ENCODE measurements at regions not wholly inside any gene's neighbourhood (a gene's known extent, or its start where the extent isn't known, plus 50 kb on each side); places are given as distances from the start of the nearest gene placed in this dataset.
A peak's percentile ranks its signal among the peaks of the same experiment; 100 is the strongest.

GRCh38 chr11:115873813-115874212 is 369.6 kb upstream of the CADM1 start:
- DNase-seq = no peak

GRCh38 chr11:115872416-115872815 is 368.2 kb upstream of the CADM1 start:
- no peak for DNase-seq

GRCh38 chr11:115871161-115871760 is 367.0 kb upstream of the CADM1 start:
- DNase-seq = no peak

- DNase-seq = peak in 1 of 5 donors; percentile 48
These were observed 365.7 kb upstream of the CADM1 start for GRCh38 chr11:115869780-115870431.

GRCh38 chr11:115869131-115869530 is 364.9 kb upstream of the CADM1 start:
- DNase-seq = peak in 1 of 5 donors; percentile 12

- DNase-seq = no peak
These were observed 356.0 kb upstream of the CADM1 start for GRCh38 chr11:115860246-115860645.

- no peak for DNase-seq
These were observed 344.4 kb upstream of the CADM1 start for GRCh38 chr11:115848611-115849010.

- no peak for DNase-seq
These were observed 343.9 kb upstream of the CADM1 start for GRCh38 chr11:115848080-115848479.

- DNase-seq = no peak
These were observed 341.7 kb upstream of the CADM1 start for GRCh38 chr11:115845872-115846271.

GRCh38 chr11:115843685-115844084 is 339.5 kb upstream of the CADM1 start:
- DNase-seq = no peak

- DNase-seq = no peak
These were observed 338.9 kb upstream of the CADM1 start for GRCh38 chr11:115843111-115843510.

GRCh38 chr11:115820026-115820425 is 315.8 kb upstream of the CADM1 start:
- no peak for DNase-seq

GRCh38 chr11:115819014-115819413 is 314.8 kb upstream of the CADM1 start:
- no peak for DNase-seq

- DNase-seq = no peak
These were observed 313.7 kb upstream of the CADM1 start for GRCh38 chr11:115817844-115818468.

GRCh38 chr11:115808351-115808940 is 304.2 kb upstream of the CADM1 start:
- DNase-seq = no peak

GRCh38 chr11:115806056-115806455 is 301.8 kb upstream of the CADM1 start:
- DNase-seq = no peak

- DNase-seq = no peak
These were observed 299.0 kb upstream of the CADM1 start for GRCh38 chr11:115803073-115803740.

- no peak for DNase-seq
These were observed 298.4 kb upstream of the CADM1 start for GRCh38 chr11:115802641-115803040.

- DNase-seq = no peak
These were observed 288.7 kb upstream of the CADM1 start for GRCh38 chr11:115792903-115793302.

- DNase-seq = no peak
These were observed 283.1 kb upstream of the CADM1 start for GRCh38 chr11:115787302-115787701.

- DNase-seq = no peak
These were observed 280.7 kb upstream of the CADM1 start for GRCh38 chr11:115784796-115785521.

- no peak for DNase-seq
These were observed 276.6 kb upstream of the CADM1 start for GRCh38 chr11:115780646-115781362.

Measured in T-helper 1 cell (primary cell).